ENCODE measurements at regions not wholly inside any gene's neighbourhood (a gene's known extent, or its start where the extent isn't known, plus 50 kb on each side); places are given as distances from the start of the nearest gene placed in this dataset.

- no peak for TF ChIP-seq CTCF (IDR thresholded peaks at IDR 0.05)
- no peaks in the 10 kb centered on the region for H3K36me3 ChIP-seq (ENCODE audit: low read depth)
- DNase-seq: no peak
- H3K4me1 ChIP-seq (ENCODE audit: low read depth): no peaks in the 10 kb centered on the region
- ATAC-seq: no peak
- H3K4me3 ChIP-seq: no peak overlapping the region
- peaks cover 8% of the 10 kb centered on the region for H3K9me3 ChIP-seq
- intact Hi-C loops (cut with DNase I, micrococcal nuclease): no loop called here
Observed at GRCh38 chr15:29324746-29325145, 55.1 kb upstream of the NSMCE3 start.

GRCh38 chr15:29323557-29323956 lies 53.9 kb upstream of the NSMCE3 start:
- Histone ChIP-seq H3K36me3 (ENCODE audit: low read depth) (no peaks in the 10 kb centered on the region), H3K4me1 (ENCODE audit: low read depth) (no peaks in the 10 kb centered on the region), H3K9me3 (peaks cover 8% of the 10 kb centered on the region), H3K4me3 (no peak overlapping the region)
- no peak for TF ChIP-seq CTCF (IDR thresholded peaks at IDR 0.05)
- DNase-seq (no peak), ATAC-seq (no peak)
- intact Hi-C loops (cut with DNase I, micrococcal nuclease): no loop called here

- ATAC-seq: no peak
- intact Hi-C loops (cut with DNase I, micrococcal nuclease): no loop called here
- Histone ChIP-seq H3K36me3 (ENCODE audit: low read depth) (no peaks in the 10 kb centered on the region), H3K4me1 (ENCODE audit: low read depth) (no peaks in the 10 kb centered on the region), H3K9me3 (peaks cover 8% of the 10 kb centered on the region), H3K4me3 (no peak overlapping the region)
- peak in 1 of 3 donors; percentile 6 for DNase-seq
- no peak for TF ChIP-seq CTCF (IDR thresholded peaks at IDR 0.05)
Observed at GRCh38 chr15:29322415-29322814, 52.8 kb upstream of the NSMCE3 start.

GRCh38 chr15:29320420-29320819 lies 50.8 kb upstream of the NSMCE3 start:
- no peak for DNase-seq
- H3K4me1 ChIP-seq (ENCODE audit: low read depth): no peaks in the 10 kb centered on the region
- no peak overlapping the region for H3K4me3 ChIP-seq
- no peak for ATAC-seq
- TF ChIP-seq CTCF (IDR thresholded peaks at IDR 0.05): no peak
- intact Hi-C loops (cut with DNase I, micrococcal nuclease): no loop called here
- H3K9me3 ChIP-seq: no peaks in the 10 kb centered on the region
- no peaks in the 10 kb centered on the region for H3K36me3 ChIP-seq (ENCODE audit: low read depth)

- no peak for TF ChIP-seq CTCF (IDR thresholded peaks at IDR 0.05)
- no peaks in the 10 kb centered on the region for H3K9me3 ChIP-seq
- H3K4me3 ChIP-seq: no peak overlapping the region
- no peak for DNase-seq
- no peak for ATAC-seq
- no peaks in the 10 kb centered on the region for H3K4me1 ChIP-seq (ENCODE audit: low read depth)
- no peaks in the 10 kb centered on the region for H3K36me3 ChIP-seq (ENCODE audit: low read depth)
- intact Hi-C loops (cut with DNase I, micrococcal nuclease): no loop called here
Observed at GRCh38 chr15:29319823-29320222, 50.2 kb upstream of the NSMCE3 start.
